HG03520 (cell line): ENCODE measurements at regions not wholly inside any gene's neighbourhood (a gene's known extent, or its start where the extent isn't known, plus 50 kb on each side); places are given as distances from the start of the nearest gene placed in this dataset.

Experiments
- ATAC-seq: cut with Tn5 transposase; IDR thresholded peaks from one replicate; pipeline ENCODE4 v1.9.1; 2021; ENCODE audit warnings: mild to moderate bottlenecking, moderate library complexity; ENCODE audit not compliant: unreplicated experiment

GRCh38 chr2:173806761-173807160 is 158.4 kb downstream of the SP3 start:
- no peak for ATAC-seq

GRCh38 chr2:173808718-173809117 is 156.5 kb downstream of the SP3 start:
- no peak for ATAC-seq

- ATAC-seq: no peak
These were observed 152.9 kb downstream of the SP3 start for GRCh38 chr2:173812321-173812720.

GRCh38 chr2:173814306-173814705 is 150.9 kb downstream of the SP3 start:
- ATAC-seq: no peak

- no peak for ATAC-seq
These were observed 149.4 kb downstream of the SP3 start for GRCh38 chr2:173815772-173816171.

GRCh38 chr2:173817582-173817981 is 147.6 kb downstream of the SP3 start:
- no peak for ATAC-seq

- no peak for ATAC-seq
These were observed 146.9 kb downstream of the SP3 start for GRCh38 chr2:173818285-173818684.

GRCh38 chr2:173819852-173820251 is 145.3 kb downstream of the SP3 start:
- no peak for ATAC-seq

- no peak for ATAC-seq
These were observed 143.7 kb downstream of the SP3 start for GRCh38 chr2:173821451-173821850.

GRCh38 chr2:173822889-173823542 is 142.2 kb downstream of the SP3 start:
- ATAC-seq: no peak

- no peak for ATAC-seq
These were observed 141.6 kb downstream of the SP3 start for GRCh38 chr2:173823543-173823939.

- ATAC-seq: no peak
These were observed 136.7 kb downstream of the SP3 start for GRCh38 chr2:173828189-173829142.

GRCh38 chr2:173829727-173830126 is 135.4 kb downstream of the SP3 start:
- no peak for ATAC-seq

GRCh38 chr2:173830170-173830569 is 135.0 kb downstream of the SP3 start:
- no peak for ATAC-seq

- ATAC-seq: no peak
These were observed 133.6 kb downstream of the SP3 start for GRCh38 chr2:173831312-173832229.

- no peak for ATAC-seq
These were observed 131.0 kb downstream of the SP3 start for GRCh38 chr2:173834141-173834540.

- ATAC-seq: no peak
These were observed 129.4 kb downstream of the SP3 start for GRCh38 chr2:173835726-173836125.

GRCh38 chr2:173841110-173841509 is 124.1 kb downstream of the SP3 start:
- ATAC-seq: no peak

- no peak for ATAC-seq
These were observed 121.6 kb downstream of the SP3 start for GRCh38 chr2:173843526-173843925.

- ATAC-seq: no peak
These were observed 114.0 kb downstream of the SP3 start for GRCh38 chr2:173851141-173851641.

- no peak for ATAC-seq
These were observed 111.0 kb downstream of the SP3 start for GRCh38 chr2:173854141-173854540.
